ENCODE measurements at regions not wholly inside any gene's neighbourhood (a gene's known extent, or its start where the extent isn't known, plus 50 kb on each side); places are given as distances from the start of the nearest gene placed in this dataset.

DNA sequence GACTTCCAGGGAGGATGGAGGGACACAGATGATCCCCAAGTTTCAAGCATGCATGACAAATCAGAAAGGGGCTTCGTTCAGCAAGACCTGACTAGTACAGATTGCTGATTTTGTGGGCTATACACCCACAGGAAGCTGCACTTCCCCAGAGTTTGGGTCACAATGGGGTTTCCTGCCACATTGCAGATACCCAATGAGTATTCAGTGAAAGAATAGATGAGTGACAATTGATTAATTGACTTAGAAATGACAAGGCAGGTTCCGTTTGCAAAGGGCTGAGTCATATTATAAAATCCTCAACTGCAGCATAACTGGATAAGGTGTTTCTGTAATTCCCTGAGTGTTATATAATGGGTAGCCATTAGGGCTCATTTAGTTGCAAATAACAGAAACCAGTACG lies 146.6 kb upstream of the TBL1X start:
- peak in 2 of 5 experiments; percentile 24 to 86 for DNase-seq

- no peak for DNase-seq
These were observed 146.1 kb upstream of the TBL1X start for GRCh38 chrX:9318766-9319165.

DNA sequence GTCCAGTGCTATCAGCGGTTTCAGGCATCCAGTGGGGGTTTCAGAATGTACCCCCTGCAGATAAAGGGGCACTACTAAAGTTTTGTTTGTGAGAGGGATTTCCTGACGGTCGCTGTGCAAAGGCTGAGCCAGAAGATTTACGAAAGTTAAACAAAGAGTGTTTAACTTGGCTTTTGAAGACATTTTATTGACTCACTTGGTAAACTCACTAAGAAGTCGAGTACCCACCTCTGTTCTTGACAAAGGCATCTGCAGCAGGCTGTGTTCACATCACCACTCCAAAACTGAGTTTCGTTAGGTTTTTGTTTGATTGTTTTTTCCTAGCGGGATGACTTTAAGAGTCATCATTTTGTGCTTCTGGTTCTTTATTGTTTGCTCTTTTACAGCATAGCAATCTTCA lies 143.9 kb upstream of the TBL1X start:
- no peak for DNase-seq

DNA sequence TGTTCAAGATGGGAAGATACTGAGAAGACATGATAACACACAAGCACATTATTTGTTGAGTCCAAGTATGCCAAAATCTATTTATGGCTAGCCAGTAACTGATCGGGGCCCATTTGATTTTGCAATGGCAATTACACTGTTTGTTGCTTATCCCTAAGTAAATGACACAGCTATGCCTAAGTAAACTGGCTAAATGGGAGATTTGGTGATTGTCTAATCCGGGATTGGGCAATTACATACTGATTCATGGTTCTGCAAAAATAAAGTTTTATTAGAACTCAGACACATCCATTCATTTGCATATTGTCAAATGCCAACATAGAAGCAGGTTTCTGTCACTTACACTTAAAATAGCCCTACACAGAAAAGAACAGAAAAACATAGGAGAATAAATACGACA lies 140.2 kb upstream of the TBL1X start:
- no peak for DNase-seq

DNA sequence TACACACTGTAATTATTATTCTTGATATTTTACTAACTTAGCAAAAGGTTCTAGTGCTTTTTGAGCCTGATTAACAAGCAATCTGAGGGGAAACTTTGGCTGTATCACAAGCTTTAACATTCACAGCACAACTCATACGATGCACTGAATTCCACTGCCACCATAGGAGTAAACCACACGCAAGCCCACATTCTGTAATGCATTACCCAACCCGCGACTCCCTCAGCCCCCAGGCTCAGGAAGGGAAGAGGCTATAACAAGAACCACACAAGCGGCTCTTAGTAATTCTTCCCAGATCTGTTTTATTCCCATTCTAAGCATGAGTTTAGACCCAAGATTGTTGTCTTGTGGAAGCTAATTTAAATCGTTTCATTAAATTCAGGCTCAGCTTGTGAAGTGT lies 138.5 kb upstream of the TBL1X start:
- no peak for DNase-seq

DNA sequence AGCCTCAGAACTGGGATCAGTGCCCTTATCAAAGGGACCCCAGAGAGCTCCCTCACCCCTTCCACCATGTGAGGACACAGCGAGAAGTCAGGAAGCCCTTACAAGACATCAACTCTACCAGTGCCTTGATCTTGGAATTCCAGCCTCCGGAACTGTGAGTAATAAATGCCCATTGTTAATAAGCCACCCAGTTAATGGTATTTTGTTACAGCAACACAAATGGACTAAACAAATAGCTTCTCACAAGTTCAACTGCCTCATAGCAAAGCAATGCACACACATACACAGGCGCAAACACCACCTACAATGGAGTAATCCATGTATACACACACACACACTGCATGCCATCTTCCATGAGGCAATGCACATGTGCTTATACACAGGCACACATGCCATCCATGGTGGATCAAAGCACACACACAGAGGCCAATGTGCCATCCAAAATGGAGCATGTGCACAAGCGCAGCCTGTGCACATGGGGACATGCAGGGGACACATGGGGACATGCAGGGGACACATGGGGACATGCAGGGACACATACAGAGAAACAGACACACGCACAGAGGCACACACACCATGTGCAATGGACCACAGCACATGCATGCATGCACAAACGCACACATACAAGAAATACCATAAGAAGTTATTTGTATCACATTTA lies 137.6 kb upstream of the TBL1X start:
- no peak for DNase-seq

DNA sequence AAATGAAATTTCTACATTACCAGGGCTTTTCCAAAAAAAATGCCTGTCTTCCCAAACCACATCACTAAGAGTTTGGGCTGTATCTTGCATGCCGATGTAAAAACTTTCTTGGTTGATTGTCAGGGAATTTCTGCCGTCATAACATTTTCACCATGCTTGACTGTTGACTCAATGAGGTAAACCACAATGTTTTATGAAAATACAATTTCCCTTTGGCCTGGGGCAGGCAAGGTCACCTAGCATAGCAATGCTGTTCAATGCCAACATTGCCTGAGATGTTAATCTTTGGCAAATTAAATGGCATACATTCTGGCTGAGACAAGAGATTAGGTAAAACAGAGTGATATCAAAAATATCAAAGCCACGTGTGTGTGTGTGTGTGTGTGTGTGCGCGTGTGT lies 137.1 kb upstream of the TBL1X start:
- DNase-seq = peak in 1 of 5 experiments; percentile 70

GRCh38 chrX:9329056-9329455 lies 135.8 kb upstream of the TBL1X start:
- no peak for DNase-seq

DNA sequence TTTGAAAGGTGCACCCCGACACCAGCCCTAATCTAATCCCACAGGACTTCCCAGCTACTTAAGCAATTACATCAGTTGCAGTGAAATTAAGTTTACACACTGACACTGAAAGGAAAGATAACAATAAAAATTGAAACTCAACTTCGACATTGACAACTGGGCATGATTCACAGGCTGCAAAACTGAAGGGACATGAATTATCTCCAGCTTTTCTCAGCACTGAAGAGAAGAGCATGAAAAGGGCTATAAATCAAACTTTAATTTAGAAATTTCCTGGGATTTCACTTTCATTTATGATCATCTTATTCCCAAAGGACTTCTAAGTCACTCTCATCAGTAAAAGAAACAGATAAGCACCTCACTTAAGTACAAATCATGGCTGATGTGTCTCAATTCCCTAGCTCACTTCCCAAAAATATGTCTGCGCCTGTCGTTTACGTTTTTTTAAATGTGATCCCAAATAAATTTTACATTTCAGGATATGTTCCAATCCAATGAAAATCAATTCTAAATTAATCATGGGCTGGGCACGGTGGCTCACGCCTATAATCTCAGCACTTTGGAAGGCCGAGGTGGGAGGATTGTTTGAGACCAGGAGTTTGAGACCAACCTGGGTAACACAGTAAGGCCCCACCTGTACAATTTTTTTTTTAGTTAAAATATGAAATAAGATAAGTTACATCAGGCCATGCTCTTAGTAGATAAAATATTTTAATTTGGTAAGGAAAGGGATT lies 134.4 kb upstream of the TBL1X start:
- no peak for DNase-seq

DNA sequence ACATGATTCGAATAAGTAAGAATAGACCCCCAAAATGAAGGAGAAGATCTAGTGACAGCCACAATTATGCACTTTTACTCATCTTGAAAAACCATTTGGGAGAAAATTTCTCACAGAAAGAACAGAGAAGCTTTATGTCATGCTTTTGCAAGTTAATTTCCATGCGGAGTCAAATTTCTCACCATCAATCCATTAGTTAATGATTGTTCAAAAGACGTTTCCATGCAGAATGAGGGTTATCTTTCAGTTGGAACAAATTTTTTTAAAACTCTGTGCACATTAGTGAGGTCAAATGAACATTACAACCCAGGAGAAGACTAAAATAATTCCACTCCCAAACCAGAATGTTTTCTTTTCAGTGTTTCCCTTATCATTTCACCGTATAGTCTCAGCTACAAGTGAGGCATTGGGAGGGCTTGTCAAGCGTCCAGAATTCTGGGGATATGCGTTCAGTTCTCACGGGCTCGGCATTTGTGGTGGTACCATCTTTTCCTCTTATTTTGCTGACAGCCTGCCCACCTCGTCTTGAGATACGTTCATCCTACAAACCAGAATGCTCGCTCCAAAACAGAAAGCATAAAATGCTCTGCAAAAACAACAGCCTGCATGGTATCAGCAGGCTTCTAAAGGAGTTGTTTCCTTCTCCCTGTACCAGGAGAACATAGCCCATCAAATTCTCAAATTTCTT lies 130.8 kb upstream of the TBL1X start:
- DNase-seq = no peak

DNA sequence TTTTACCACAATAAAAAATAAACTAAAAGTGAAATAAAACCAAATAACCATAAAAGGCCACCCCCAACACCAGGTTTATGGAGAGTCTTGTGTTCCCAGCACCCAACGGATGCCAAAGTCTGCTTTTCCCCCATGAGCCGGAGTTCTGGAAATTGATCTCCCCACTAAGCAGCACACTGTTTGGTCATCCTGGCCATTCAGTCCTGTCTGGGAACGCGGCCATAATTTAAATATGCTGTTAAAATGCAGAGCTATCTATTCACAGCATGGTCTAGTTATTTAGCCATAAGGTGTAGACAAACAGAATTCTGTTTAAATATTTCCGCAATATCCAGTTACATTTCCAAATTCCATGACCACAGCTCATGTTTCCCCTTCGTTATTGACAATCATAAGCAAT lies 129.6 kb upstream of the TBL1X start:
- no peak for DNase-seq

GRCh38 chrX:9336456-9336855 lies 128.4 kb upstream of the TBL1X start:
- peak in 2 of 5 experiments; percentile 11 to 82 for DNase-seq

GRCh38 chrX:9337046-9337445 lies 127.8 kb upstream of the TBL1X start:
- DNase-seq = no peak

DNA sequence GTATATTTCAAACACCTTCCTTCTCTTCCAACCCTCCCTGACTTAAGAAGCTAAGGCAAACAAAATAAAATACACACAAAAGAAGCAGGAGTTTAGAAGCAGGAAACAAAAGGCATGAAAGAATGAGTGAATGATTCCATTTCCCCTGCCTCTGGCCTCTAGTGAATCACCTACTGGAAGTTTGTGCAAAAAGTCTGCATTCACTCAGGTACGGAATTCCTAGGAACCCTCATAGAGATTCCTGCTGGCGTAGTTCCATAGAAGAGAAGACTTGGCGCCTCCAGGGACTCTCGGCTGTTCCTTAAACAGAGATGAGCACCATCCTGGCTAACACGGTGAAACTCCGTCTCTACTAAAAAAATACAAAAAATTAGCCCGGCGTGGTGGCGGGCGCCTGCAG lies 125.9 kb upstream of the TBL1X start:
- DNase-seq = no peak

GRCh38 chrX:9339603-9340491 lies 125.0 kb upstream of the TBL1X start:
- DNase-seq = peak in 3 of 5 experiments; percentile 24 to 86 (median 35)

- peak in 3 of 5 experiments; percentile 20 to 74 (median 61) for DNase-seq
These were observed 124.1 kb upstream of the TBL1X start for GRCh38 chrX:9340598-9341290.

- peak in 4 of 5 experiments; percentile 28 to 87 (median 43) for DNase-seq
These were observed 123.3 kb upstream of the TBL1X start for GRCh38 chrX:9341291-9342201.

DNA sequence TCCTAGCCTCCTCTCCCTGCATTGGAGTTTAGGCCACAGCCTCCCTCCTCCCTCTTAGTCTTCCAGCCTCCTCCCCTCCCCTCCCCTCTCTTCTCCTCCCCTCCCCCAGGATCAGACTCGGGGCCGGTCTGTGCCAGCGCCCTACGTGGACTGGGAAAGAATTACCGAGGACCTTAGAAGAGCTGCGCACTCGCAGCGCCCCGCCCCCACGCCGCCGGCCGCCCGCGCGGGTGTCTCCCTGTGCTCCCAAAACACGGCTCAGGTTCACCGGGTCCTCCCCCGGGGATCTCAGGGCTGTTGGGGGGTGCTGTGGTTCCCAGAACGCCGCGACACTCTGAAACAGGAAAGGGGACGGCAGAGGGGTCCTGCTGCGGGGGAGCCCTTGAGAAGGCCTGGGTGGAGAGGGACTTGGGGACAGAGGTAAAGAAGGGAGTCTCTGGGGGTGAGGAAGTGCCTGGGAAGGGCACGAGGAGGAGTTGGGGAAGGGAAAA lies 122.3 kb upstream of the TBL1X start:
- peak in 4 of 5 experiments; percentile 23 to 79 (median 38) for DNase-seq

- DNase-seq = no peak
These were observed 120.9 kb upstream of the TBL1X start for GRCh38 chrX:9343971-9344370.

- no peak for DNase-seq
These were observed 118.9 kb upstream of the TBL1X start for GRCh38 chrX:9345957-9346356.
